GM18520 (cell line): ENCODE measurements at regions not wholly inside any gene's neighbourhood (a gene's known extent, or its start where the extent isn't known, plus 50 kb on each side); places are given as distances from the start of the nearest gene placed in this dataset.

Source experiments
- ATAC-seq: cut with Tn5 transposase; IDR thresholded peaks from one replicate; pipeline ENCODE4 v1.9.1; 2021; ENCODE audit not compliant: unreplicated experiment

GRCh38 chr15:60208709-60209108 is 189.1 kb downstream of the ANXA2 start:
- ATAC-seq = no peak

GRCh38 chr15:60212536-60212935 is 185.2 kb downstream of the ANXA2 start:
- no peak for ATAC-seq

DNA sequence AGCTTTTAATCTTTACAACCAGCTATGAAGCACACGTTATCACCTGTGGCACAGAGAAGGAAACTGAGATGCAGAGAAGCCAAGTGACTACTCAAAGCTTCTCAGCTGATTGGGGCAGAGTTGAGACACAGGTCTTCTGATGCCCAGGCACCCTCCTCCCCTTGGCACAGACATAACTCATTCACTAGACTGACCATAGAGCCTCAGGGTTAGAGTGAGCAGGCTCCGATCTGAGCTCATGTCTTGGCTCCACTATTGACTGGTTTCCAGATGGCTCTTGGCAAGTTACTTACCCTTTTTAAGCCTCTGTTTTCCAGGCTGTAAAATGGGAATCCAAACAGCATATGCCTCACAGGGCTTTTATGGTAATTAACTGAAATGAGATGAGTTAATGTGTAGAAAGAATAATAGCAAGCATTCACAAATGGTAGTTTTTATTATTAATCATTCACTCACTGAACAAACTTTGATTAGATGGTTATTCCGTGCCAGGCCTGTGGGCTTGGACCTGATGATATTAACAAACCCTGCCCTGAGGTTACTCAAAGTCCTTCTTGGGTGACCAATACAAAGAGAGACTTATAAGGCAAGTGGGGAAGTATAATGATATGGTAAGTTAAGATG is 184.3 kb downstream of the ANXA2 start:
- ATAC-seq = no peak

DNA sequence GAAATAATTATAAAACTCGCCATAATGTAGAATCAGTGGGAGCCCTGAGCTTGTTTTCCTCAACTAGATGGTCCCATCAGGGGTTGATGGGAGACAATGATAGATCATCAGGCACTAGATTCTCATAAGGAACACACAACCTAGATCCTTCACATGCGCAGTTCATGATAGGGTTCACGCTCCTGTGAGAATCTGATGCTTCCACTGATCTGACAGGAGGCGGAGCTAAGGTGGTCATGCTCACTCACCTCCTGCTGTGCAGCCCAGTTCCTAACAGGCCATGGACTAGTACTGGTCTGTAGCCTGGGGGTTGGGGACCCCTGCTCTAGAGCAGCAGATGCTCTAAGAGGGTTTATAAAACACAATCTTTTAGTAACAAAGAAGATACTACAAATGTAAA is 183.6 kb downstream of the ANXA2 start:
- ATAC-seq = no peak

DNA sequence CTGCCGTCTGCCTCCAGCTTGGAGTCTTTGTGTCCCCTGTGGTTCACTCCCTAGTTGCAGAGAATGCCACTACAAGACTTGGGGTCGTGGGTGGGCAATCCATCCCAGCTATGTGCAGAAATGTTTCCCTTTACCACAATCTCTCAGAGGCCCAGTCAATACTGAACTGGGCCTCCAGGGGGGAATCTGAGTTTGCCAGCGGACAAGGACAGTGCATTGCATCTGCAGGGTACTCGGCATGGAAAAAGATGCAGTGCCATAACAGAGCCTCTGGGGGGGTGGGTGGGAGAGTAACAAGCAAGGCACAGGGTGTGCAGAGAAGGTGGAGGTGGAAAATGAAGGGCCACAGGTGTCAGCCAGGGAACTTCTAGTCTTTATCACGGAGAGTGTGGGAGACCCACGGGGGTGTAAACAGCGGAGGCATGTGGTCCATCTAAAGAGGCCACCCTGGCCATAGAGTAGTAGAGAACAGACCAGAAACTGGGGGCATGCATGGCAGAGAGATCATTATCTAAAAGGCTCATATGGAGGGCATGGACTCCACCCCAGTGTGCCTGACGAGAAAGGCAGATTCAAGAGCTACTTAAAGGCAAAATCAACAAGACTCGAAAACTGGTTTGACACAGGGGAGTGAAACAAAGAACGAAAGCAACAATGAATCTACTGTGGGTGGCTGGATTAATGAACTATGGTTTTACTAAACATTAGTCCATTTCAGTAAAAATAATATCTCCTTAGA is 182.4 kb downstream of the ANXA2 start:
- no peak for ATAC-seq

GRCh38 chr15:60217161-60217560 is 180.6 kb downstream of the ANXA2 start:
- no peak for ATAC-seq

GRCh38 chr15:60218256-60218655 is 179.5 kb downstream of the ANXA2 start:
- no peak for ATAC-seq

- no peak for ATAC-seq
These were observed 177.9 kb downstream of the ANXA2 start for GRCh38 chr15:60219866-60220265.

DNA sequence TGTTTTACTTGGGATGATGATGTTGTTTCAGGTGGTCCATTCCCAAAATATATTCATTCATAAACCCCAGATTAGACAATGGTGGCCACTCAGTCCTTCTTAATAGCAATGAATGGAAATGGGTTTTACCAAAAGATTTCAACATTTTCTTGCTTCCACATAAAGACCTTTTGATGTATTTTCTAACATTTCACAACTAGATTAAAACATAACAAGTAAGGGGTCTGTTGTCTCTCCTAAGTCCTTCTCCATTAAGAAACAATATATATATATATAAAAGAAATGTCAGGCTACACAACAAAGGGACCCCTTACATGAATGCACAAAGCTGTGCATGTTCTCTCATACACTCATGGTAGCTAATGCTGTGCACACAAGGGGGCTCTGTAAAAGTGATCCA is 176.4 kb downstream of the ANXA2 start:
- no peak for ATAC-seq

DNA sequence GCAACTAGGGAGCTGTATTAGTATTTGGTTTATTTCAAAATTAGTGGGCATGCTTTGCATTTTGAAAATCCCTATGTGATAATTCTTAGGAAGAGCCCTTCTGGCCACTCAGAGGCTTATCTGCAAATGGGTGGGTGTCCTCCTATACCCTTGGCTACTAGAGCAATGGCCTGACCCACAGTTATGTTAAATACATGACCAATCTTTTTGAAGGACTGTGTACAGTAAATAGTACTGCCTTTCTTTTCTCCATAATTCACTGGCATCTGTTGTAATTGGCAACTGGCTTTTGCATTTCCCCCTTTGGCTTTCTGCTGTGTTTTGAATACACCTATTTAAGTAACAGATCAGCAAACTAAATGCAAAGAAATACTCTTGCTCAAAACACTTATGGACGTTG is 175.4 kb downstream of the ANXA2 start:
- no peak for ATAC-seq

DNA sequence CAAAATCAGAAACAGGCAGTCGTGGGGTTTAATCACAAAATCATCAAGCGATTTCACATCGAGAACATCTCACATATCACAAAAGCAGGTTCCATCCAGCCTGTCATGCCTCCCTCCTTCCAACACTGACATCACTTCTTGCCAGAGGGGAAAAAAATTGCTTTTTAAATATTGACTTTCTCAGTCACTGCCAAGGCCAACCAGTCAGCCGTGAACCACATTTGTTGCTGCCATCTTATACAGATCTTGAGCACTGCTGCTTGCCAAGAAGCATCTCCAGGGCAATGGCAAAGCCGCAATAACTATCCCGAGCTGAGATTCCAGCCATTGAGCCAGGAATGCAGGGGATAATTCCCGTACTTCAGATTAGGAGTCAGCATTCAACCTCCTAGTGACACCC is 174.6 kb downstream of the ANXA2 start:
- no peak for ATAC-seq

- ATAC-seq = no peak
These were observed 170.9 kb downstream of the ANXA2 start for GRCh38 chr15:60226924-60227323.

DNA sequence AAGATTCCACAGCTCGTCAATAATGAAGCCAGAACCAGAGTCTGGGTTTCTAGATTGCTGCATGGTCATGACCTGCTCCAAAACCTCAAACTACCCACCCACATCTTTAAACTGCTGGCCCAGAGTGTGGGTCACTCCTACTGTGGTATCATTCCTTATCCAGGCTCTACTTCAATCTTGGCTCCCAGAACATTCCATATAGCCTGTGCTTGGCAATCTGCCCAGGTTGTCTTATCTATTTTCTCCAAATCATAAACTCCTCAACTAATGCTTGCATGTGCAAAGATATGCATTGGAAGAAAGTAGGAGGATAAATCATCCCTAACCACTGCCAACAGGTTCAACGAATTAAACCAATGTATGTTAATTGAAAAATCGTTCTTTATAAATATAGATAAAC is 169.7 kb downstream of the ANXA2 start:
- ATAC-seq = no peak

- ATAC-seq = no peak
These were observed 169.2 kb downstream of the ANXA2 start for GRCh38 chr15:60228619-60229018.

DNA sequence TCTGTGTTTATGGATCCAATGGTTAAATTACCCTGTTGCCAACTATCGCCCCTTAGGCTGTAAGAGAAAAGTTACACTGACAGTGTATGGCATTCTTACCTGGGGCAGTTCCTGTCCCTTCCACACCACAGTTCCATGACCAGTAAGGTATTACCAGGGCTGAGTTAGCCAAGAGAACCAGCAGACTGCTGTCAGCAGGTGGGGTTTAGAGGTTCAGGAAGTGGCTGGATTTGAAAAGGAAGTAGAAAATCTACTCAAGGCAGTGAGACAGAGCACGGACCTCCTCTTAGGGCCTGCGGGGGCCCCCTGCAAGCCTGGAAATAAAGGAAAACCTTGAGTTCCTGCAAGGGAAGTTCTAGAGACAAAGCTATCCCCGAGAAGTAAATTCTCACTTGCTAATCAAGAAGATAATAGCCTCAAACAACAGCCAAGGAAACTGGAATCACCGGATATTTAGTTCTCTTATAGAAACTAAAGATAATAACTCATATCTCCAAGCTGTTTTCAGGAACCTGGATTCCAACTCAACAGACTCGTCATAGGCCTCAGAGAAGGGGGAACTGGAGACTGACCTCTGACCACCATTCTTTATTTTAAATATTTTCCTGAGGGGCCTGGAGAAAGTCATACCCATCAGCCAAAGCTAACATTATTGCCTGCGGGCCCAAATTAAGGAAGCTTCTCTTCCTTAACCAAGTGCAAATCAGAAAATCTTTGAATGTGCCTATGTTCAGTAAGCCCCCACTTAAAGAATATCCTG is 161.7 kb downstream of the ANXA2 start:
- no peak for ATAC-seq

- ATAC-seq = no peak
These were observed 160.3 kb downstream of the ANXA2 start for GRCh38 chr15:60237446-60237845.

DNA sequence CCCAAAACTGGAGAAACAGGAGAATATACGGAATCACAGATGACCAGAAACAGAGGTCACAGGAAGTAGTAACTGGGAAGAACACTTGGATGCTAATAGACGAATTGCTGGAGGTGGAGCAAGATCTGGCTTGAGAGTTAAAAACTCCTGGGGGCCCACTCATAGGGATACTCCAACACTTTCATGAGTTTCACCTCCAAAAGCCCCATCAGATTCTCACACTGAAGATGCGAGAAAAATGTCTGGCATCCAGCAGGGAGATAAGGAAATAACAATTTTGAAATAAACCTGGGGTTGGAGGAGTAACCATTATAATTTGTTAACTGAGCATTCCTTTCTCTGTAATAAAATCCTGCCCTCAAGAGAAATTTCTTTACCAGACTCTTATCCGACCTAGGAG is 154.0 kb downstream of the ANXA2 start:
- no peak for ATAC-seq

DNA sequence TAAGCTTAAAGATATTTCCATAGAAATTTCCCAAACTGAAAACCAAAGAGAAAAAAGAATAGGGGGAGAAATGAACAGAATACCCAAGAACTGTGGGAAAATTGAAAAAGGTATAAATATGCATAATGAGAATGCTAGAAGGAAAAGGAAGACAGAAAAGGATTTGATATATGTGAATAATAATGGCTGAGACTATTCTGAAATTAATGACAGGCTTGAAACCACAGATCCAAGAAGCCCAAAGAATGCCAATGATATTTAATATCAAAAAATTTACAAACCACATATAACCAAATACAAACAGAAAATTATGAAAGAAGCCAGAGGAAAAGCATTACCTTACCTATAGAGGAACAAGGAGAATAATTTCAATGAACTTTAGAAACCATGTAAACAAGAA is 153.0 kb downstream of the ANXA2 start:
- ATAC-seq = no peak

DNA sequence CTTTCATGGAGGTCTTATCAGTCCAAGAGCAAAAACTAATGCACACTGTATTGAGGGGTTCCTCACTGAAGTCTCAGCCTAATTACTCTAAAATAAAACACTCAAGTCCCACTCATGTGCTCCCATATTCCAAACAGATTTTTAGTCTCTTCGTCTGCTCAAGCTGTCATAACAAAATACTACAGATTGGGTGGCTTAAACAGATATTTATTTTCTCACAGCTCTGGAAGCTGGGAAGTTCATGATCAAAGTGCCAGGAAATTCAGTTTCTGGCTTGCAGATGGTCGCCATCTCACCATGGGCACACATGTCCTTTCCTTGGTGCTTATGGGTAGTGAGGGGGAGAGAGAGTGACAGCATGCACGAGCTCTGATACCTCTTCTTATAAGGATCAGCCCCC is 147.5 kb downstream of the ANXA2 start:
- ATAC-seq = no peak

- ATAC-seq = no peak
These were observed 146.3 kb downstream of the ANXA2 start for GRCh38 chr15:60251300-60252070.

- no peak for ATAC-seq
These were observed 143.4 kb downstream of the ANXA2 start for GRCh38 chr15:60254416-60254815.
